ENCODE measurements at regions not wholly inside any gene's neighbourhood (a gene's known extent, or its start where the extent isn't known, plus 50 kb on each side); places are given as distances from the start of the nearest gene placed in this dataset.

GRCh38 chr15:29467091-29467490, 197.5 kb upstream of the NSMCE3 start:
- H3K36me3 Mint-ChIP-seq (ENCODE audit: insufficient read depth in 1 of 3, low read depth in 3 of 3) = no peaks in the 10 kb centered on the region; a peak in 1 of 7 replicates
- H3K23ac ChIP-seq (ENCODE audit: insufficient read length, low read depth, low read length) = no peak overlapping the region
- H3K23me2 ChIP-seq (ENCODE audit: insufficient read length, low read depth, low read length, poor library complexity, severe bottlenecking) = no peaks in the 10 kb centered on the region
- H3K4me2 ChIP-seq (ENCODE audit: insufficient read depth, insufficient read length, low read length) = no peak overlapping the region
- no peak overlapping the region for H3K4me3 Mint-ChIP-seq
- H4K20me1 ChIP-seq (ENCODE audit: control insufficient read depth, insufficient read depth, insufficient read length) = no peaks in the 10 kb centered on the region
- no peak overlapping the region for H3K18ac ChIP-seq (ENCODE audit: insufficient read length, low read depth, low read length)
- no peak for TF ChIP-seq CTCF (conservative IDR thresholded peaks at IDR 0.05)
- no peak overlapping the region for H4K91ac ChIP-seq (ENCODE audit: insufficient read length, low read depth, low read length)
- H3K79me2 ChIP-seq (ENCODE audit: insufficient read depth, low read length) = no peaks in the 10 kb centered on the region; the same call in 1 of the 2 replicates
- H2BK120ac ChIP-seq (ENCODE audit: low read depth, low read length, poor library complexity, severe bottlenecking) = no peak overlapping the region
- no peak overlapping the region for H2BK12ac ChIP-seq (ENCODE audit: insufficient read length, low read depth, low read length)
- peaks cover 1% of the 10 kb centered on the region; the same call in 1 of the 2 replicates for H3K27me3 Mint-ChIP-seq (ENCODE audit: low read depth)
- H3T11ph ChIP-seq (ENCODE audit: low read length) = no peak overlapping the region
- DNase-seq = no peak
- no peak overlapping the region for H3K27ac Mint-ChIP-seq
- H2AFZ ChIP-seq (ENCODE audit: low read length) = no peak overlapping the region
- no peak overlapping the region for H2BK15ac ChIP-seq (ENCODE audit: low read depth, low read length)
- no peak overlapping the region for H4K8ac ChIP-seq (replicated peaks; ENCODE audit: insufficient read length, low read depth, low read length)
- H3K56ac ChIP-seq (ENCODE audit: insufficient read length, low read depth, low read length) = no peak overlapping the region
- H3K4me1 Mint-ChIP-seq = peaks cover 21 to 28% of the 10 kb centered on the region in 2 experiments
- no peaks in the 10 kb centered on the region for H3K9me3 ChIP-seq (ENCODE audit: control insufficient read depth, low read depth, low read length)
- no peak overlapping the region for H3K27ac ChIP-seq (ENCODE audit: insufficient read length, low read depth, low read length)
- no peaks in the 10 kb centered on the region for H3K9me3 Mint-ChIP-seq
- no peak overlapping the region for H2BK20ac ChIP-seq (ENCODE audit: low read depth, low read length, poor library complexity, severe bottlenecking)
- H3K9ac ChIP-seq (ENCODE audit: extremely low read depth, insufficient read length, low read length) = no peak overlapping the region
- H3K4ac ChIP-seq (ENCODE audit: low read depth, low read length) = no peak overlapping the region
- H3K27me3 ChIP-seq (ENCODE audit: insufficient read depth, low read length) = no peaks in the 10 kb centered on the region
- whole genome bisulfite sequencing (ENCODE audit: extremely low coverage, insufficient read length, low lambda C conversion rate) = no CpG with 5 or more reads among the region's 4 CpGs
- H2BK5ac ChIP-seq (ENCODE audit: insufficient read length, low read length) = no peak overlapping the region
- no peak overlapping the region for H4K5ac ChIP-seq (ENCODE audit: insufficient read length, low read depth, low read length)
- no peak overlapping the region for H2AK5ac ChIP-seq (ENCODE audit: insufficient read length, low read length)
- H3K4me1 ChIP-seq (ENCODE audit: insufficient read depth, low read length) = peaks cover 3% of the 10 kb centered on the region; the same call in 1 of the 2 replicates
- no peak overlapping the region for H3K14ac ChIP-seq (ENCODE audit: insufficient read depth, low read length)
- H3K79me1 ChIP-seq (ENCODE audit: insufficient read depth, low read depth, low read length, poor library complexity, severe bottlenecking) = no peaks in the 10 kb centered on the region

All from H9 (cell line).